HFFc6 (cell line): ENCODE measurements at regions not wholly inside any gene's neighbourhood (a gene's known extent, or its start where the extent isn't known, plus 50 kb on each side); places are given as distances from the start of the nearest gene placed in this dataset.

Source experiments
- DNase-seq: peaks from one replicate; pipeline ENCODE4 v3.0.0-alpha.2; 2018
- H3K27ac Mint-ChIP-seq: 2 replicates; pipeline ENCODE4 v1.8.0; 2020; ENCODE audit warnings: mild to moderate bottlenecking, mixed read lengths
- H3K27me3 Mint-ChIP-seq: 2 replicates; pipeline ENCODE4 v1.8.0; 2021; ENCODE audit warnings: mild to moderate bottlenecking, moderate library complexity, mixed read lengths; ENCODE audit not compliant: insufficient read depth
- H3K36me3 Mint-ChIP-seq: 2 replicates; pipeline ENCODE4 v1.8.0; 2021; ENCODE audit warnings: low read depth, mixed read lengths
- H3K4me1 Mint-ChIP-seq: 2 replicates; pipeline ENCODE4 v1.8.0; 2020; ENCODE audit warnings: low read depth, mixed read lengths
- H3K4me3 Mint-ChIP-seq: 2 replicates; pipeline ENCODE4 v1.8.0; 2020; ENCODE audit warnings: mild to moderate bottlenecking, moderate library complexity, mixed read lengths
- H3K9me3 Mint-ChIP-seq: 2 replicates; pipeline ENCODE4 v1.8.0; 2020; ENCODE audit warnings: mild to moderate bottlenecking, mixed read lengths
- TF ChIP-seq, protein P1 (sequence below): fragments of 200-600 bp; sonication (generic); IDR thresholded peaks from 2 replicates; pipeline ENCODE4 v1.5.0; 2021; ENCODE audit warnings: antibody characterized with exemption, mild to moderate bottlenecking

DNA sequence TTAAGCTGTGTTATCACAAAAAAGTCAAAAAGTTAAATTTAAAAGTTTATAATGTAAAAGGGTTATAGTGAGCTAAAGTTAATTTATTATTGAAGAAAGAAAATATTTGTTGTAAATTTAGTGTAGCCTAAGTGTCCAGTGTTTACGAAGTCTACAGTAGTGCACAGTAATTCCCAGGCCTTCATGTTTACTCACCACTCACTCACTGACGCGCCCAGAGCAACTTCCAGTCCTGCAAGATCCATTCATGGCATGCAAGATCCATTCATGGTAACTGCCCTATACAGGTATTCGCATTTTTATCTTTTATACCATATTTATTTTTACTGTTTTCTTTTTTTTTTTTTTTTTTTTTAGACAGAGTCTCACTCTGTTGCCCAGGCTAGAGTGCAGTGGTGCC is 69.5 kb downstream of the TPRA1 start:
- H3K27me3 Mint-ChIP-seq = peaks cover 29% of the 10 kb centered on the region
- no peak for DNase-seq

DNA sequence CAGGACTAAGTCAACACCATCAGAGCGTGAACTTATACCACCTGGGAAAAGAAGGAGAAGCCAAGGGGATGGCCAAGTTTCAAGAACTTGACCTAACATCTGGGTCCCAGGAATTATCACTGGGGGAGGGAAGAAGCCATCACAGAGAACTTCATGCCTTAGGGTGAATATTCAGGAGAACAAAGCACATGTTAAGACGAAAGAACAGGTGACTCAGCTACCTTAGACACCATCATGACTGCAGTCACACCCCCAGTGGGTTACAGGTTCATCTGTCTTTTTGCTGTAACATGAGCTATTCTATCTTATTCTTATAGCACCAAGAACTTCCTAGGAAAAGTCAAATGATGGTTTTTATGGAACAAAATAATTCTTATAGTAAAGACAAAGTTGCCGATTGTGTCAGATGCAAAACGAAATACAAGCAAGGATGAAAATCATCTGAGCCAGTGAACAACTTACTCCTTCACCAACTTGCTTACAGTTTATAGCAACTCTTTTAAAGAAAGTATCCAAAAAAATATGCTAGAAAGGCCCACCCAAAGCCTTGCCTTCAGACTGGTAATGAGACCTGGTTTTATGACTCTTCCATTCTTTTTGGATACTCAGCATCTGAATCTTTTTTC is 72.0 kb downstream of the TPRA1 start:
- DNase-seq = no peak
- H3K4me1 Mint-ChIP-seq = no peaks in the 10 kb centered on the region
- TF ChIP-seq, protein P1, sequence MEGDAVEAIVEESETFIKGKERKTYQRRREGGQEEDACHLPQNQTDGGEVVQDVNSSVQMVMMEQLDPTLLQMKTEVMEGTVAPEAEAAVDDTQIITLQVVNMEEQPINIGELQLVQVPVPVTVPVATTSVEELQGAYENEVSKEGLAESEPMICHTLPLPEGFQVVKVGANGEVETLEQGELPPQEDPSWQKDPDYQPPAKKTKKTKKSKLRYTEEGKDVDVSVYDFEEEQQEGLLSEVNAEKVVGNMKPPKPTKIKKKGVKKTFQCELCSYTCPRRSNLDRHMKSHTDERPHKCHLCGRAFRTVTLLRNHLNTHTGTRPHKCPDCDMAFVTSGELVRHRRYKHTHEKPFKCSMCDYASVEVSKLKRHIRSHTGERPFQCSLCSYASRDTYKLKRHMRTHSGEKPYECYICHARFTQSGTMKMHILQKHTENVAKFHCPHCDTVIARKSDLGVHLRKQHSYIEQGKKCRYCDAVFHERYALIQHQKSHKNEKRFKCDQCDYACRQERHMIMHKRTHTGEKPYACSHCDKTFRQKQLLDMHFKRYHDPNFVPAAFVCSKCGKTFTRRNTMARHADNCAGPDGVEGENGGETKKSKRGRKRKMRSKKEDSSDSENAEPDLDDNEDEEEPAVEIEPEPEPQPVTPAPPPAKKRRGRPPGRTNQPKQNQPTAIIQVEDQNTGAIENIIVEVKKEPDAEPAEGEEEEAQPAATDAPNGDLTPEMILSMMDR = no peak
- no peak overlapping the region for H3K27ac Mint-ChIP-seq
- H3K27me3 Mint-ChIP-seq = peaks cover 37% of the 10 kb centered on the region
- no peak overlapping the region for H3K4me3 Mint-ChIP-seq
- H3K36me3 Mint-ChIP-seq = peaks cover 5% of the 10 kb centered on the region; the same call in 1 of the 2 replicates
- H3K9me3 Mint-ChIP-seq = peaks cover 11% of the 10 kb centered on the region

More for the DNA sequence above, 69.5 kb downstream of the TPRA1 start:
- peaks cover 8% of the 10 kb centered on the region for H3K4me1 Mint-ChIP-seq
- TF ChIP-seq, protein P1 = no peak
- H3K4me3 Mint-ChIP-seq = no peak overlapping the region
- no peak overlapping the region for H3K27ac Mint-ChIP-seq
- peaks cover 5% of the 10 kb centered on the region; the same call in 1 of the 2 replicates for H3K36me3 Mint-ChIP-seq
- H3K9me3 Mint-ChIP-seq = peaks cover 11% of the 10 kb centered on the region

DNA sequence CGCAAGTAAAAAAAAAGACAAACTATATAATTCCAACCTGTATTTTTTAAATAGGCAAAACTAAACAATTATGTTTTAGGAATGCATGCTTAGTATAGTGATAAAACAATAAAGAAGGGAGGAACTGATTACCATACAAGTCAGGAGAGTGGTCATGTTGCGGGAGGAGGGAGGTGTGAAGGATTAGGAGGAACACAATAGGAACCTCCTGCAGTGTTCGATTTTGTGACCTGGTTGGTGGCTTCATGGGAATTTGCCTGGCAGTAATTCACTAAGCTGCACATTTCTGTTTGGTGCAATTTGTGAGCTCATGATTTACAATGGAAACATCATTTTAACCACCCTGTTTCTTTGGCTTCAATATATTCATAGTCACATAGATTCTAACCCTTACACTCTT is 78.3 kb downstream of the TPRA1 start:
- Mint-ChIP-seq H3K36me3 (no peaks in the 10 kb centered on the region), H3K27me3 (peaks cover 28% of the 10 kb centered on the region), H3K4me1 (no peaks in the 10 kb centered on the region), H3K4me3 (no peak overlapping the region), H3K9me3 (no peaks in the 10 kb centered on the region), H3K27ac (no peak overlapping the region)
- DNase-seq = no peak
- TF ChIP-seq, protein P1 = no peak

DNA sequence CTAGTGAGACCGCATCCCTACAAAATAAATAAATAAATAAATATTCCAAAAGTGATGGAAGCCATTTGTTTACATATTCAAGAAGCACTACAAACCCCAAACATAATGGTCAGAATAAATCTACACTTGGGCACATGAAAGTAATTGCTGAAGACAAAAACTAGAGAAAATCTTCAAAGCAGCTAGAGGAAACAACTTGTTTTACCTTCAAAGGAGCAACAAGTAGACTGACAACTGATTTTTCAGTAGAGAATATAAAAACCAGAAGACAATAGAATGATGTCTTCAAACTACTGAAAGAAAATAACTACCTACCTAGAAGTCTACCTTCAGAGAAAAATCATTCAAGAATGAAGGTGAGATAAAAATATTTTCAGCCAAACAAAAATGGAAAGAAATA is 89.4 kb downstream of the TPRA1 start:
- Mint-ChIP-seq H3K27ac (no peak overlapping the region), H3K27me3 (peaks cover 22% of the 10 kb centered on the region), H3K36me3 (peaks cover 6% of the 10 kb centered on the region), H3K4me1 (no peaks in the 10 kb centered on the region), H3K9me3 (peaks cover 20% of the 10 kb centered on the region), H3K4me3 (no peak overlapping the region)
- TF ChIP-seq, protein P1 = no peak
- DNase-seq = no peak

DNA sequence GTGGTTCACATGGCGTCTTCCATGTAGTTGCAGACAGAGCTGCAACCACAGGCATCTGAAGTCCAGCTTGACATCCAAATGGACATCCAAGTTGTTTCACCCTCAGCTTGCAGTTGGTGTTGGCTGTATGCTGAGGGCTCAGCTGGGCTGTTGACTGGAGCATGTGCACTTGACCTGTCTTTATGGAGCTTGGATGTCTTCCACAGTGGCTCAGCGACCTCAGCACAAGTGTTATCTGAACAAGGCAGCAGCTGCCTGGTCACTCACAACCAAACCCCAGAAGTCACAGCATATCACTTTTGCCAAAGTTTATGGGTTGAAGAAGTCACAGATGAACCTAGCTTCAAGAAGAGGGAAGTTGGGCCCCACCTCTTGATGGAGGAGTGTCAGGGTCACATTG is 92.9 kb downstream of the TPRA1 start:
- TF ChIP-seq, protein P1 = no peak
- Mint-ChIP-seq H3K9me3 (peaks cover 20% of the 10 kb centered on the region), H3K4me3 (no peak overlapping the region), H3K27me3 (peaks cover 20% of the 10 kb centered on the region), H3K4me1 (no peaks in the 10 kb centered on the region), H3K27ac (no peak overlapping the region), H3K36me3 (peaks cover 6% of the 10 kb centered on the region)
- DNase-seq = no peak
